ENCODE measurements at regions not wholly inside any gene's neighbourhood (a gene's known extent, or its start where the extent isn't known, plus 50 kb on each side); places are given as distances from the start of the nearest gene placed in this dataset.
A peak's percentile ranks its signal among the peaks of the same experiment; 100 is the strongest.
"Not testable (repeated sequence)": the region's sequence is repeated elsewhere in the genome, so short reads cannot be mapped to it uniquely, and the experiment has no call there.

DNA sequence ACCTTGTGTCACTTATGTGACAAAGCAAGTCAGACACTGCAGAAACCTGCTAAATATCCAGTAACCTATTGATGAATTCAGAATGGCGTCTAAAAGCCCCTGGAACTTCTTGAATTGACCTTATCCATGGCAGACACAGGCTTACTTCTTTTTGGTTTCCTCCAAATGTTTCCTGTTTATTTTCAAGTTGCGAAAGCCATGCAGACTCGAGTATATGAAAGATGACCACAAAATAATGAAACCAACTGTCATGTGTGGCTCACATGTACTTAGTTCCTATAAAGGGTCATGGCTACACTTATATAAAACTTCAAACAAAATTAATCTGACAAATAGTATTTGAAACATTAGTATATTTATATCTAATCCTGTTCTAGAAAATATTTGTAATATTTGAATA, 113.1 kb upstream of the FNDC3A start:
- Mint-ChIP-seq H3K27me3 (peaks cover 0 to 2% of the 10 kb centered on the region in 2 donors), H3K27ac (no peak overlapping the region)

DNA sequence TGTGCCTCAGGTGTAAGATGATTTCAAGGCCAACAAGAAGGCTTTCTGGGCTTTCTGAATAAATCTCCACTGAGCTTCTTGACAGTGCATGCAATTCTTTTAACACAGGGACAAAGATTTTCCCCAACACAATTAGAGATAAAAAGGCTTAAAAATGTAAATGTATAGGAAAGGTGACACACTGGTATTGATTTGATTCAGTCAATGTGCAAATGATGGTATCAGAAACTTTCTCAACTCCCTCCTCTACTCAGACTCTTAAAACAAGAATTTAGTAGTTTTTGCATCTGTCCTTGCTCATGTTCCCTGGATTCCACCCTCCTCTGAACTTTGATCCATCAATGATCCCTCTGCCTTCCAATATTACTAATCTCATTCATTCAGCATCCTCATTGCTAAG, 111.6 kb upstream of the FNDC3A start:
- no peak for ATAC-seq
- H3K27me3 Mint-ChIP-seq, result peaks cover 0 to 2% of the 10 kb centered on the region in 2 donors
- no peak overlapping the region for H3K4me3 Mint-ChIP-seq
- no peak for DNase-seq (ENCODE audit: low spot score)
- H3K36me3 Mint-ChIP-seq, result no peaks in the 10 kb centered on the region
- H3K9me3 Mint-ChIP-seq, result no peaks in the 10 kb centered on the region
- H3K27ac Mint-ChIP-seq, result no peak overlapping the region
- peaks cover 5 to 9% of the 10 kb centered on the region in 2 donors for H3K4me1 Mint-ChIP-seq (ENCODE audit: low read depth in 2 of 2)

More for the DNA sequence above, 113.1 kb upstream of the FNDC3A start:
- no peak for DNase-seq (ENCODE audit: low spot score)
- H3K9me3 Mint-ChIP-seq, result no peaks in the 10 kb centered on the region
- no peak for ATAC-seq
- no peak overlapping the region for H3K4me3 Mint-ChIP-seq
- no peaks in the 10 kb centered on the region for H3K36me3 Mint-ChIP-seq
- peaks cover 14% of the 10 kb centered on the region in 2 donors for H3K4me1 Mint-ChIP-seq (ENCODE audit: low read depth in 2 of 2)

DNA sequence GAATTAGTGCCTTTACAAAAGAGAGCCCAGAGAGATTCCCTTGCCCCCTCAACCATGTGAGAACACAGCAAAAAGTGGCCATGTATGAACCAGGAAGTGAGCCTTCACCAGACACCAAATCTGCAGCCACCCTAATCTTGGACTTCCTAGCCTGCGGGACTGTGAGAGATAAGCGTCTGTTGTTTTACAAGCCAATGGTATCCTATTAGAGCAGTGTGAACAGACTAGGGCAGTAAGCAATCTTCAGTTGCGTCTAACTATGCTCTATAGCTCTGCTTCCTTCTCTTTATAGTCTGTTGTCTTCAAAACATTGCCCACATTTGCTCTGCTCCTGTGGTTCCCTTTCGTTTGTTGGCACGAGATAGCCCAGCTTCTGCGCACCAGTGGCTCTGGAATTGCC, 109.5 kb upstream of the FNDC3A start:
- Mint-ChIP-seq H3K27ac (no peak overlapping the region), H3K27me3 (peaks cover 0 to 2% of the 10 kb centered on the region in 2 donors), H3K36me3 (no peaks in the 10 kb centered on the region), H3K4me1 (ENCODE audit: low read depth in 2 of 2) (peaks cover 5% of the 10 kb centered on the region in 2 donors), H3K9me3 (no peaks in the 10 kb centered on the region), H3K4me3 (no peak overlapping the region)
- ATAC-seq (no peak), DNase-seq (ENCODE audit: low spot score) (no peak)

DNA sequence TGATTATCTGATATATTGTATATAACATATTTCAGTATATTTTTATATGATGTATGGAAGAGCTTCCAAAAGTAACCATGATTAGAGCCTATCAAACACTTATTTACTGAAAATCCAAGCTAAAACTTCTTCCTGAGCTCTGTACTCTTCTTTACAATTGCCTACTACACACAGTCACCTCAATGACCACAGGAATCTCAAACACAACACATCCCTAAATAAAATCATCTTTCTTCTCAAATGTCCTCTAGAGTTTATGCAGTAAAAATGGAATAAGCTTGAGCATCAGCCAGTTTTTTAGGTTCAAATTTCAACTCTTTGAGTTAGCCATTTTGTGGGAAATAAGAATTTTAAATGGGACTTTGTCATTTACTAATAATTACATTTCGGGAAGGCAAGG, 102.6 kb upstream of the FNDC3A start:
- no peak for DNase-seq (ENCODE audit: low spot score)
- no peak overlapping the region for H3K27ac Mint-ChIP-seq
- ATAC-seq, result no peak
- no peaks in the 10 kb centered on the region for H3K36me3 Mint-ChIP-seq
- peaks cover 12 to 30% of the 10 kb centered on the region in 2 donors for H3K27me3 Mint-ChIP-seq
- H3K4me3 Mint-ChIP-seq, result no peak overlapping the region
- no peaks in the 10 kb centered on the region for H3K4me1 Mint-ChIP-seq (ENCODE audit: low read depth in 2 of 2)
- no peaks in the 10 kb centered on the region for H3K9me3 Mint-ChIP-seq

DNA sequence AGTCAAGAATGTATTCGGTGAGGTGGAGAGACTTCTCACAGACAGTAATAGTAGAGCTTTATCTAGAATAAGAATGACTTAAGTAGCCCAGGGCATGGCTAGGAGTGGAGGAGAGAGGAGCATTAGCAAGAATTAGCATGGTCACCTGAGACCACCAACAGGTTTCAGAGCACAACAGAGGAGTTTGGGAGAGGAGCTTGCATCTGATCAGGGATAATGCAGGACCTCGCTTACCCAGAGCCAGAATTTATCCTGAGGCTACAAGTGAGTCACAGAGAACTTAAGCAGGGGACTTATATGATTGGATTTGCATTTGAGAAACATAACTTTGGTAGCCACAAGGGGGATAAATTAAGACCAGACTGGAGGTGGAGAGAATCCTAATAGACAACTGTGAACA, 102.1 kb upstream of the FNDC3A start:
- ATAC-seq (no peak), DNase-seq (ENCODE audit: low spot score) (no peak)
- Mint-ChIP-seq H3K9me3 (no peaks in the 10 kb centered on the region), H3K4me1 (ENCODE audit: low read depth in 2 of 2) (no peaks in the 10 kb centered on the region), H3K4me3 (no peak overlapping the region), H3K27me3 (peaks cover 12 to 30% of the 10 kb centered on the region in 2 donors), H3K27ac (no peak overlapping the region), H3K36me3 (no peaks in the 10 kb centered on the region)

DNA sequence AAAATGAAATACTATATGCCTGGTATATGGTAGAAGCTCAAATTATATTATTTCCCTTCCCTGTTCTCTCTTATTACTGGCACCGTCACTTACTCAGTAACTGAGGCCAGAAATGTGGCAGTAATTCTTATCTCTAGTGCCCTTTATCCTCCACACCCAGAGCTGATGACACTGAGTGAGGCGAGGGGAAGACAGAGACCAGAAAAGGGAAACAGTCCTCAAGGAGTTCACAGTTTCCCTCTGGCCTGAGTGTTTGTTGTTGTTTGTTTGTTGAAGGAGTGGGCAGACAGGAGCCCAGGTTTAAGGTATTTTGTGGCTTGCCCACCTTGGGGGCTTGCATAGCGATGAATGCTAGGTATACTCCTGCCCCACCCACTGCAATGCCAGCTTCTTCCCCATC, 101.5 kb upstream of the FNDC3A start:
- DNase-seq (ENCODE audit: low spot score) (no peak), ATAC-seq (no peak)
- peaks cover 2 to 3% of the 10 kb centered on the region in 2 donors for H3K4me1 Mint-ChIP-seq (ENCODE audit: low read depth in 2 of 2)
- no peak overlapping the region for H3K4me3 Mint-ChIP-seq
- no peak overlapping the region for H3K27ac Mint-ChIP-seq
- no peaks in the 10 kb centered on the region for H3K36me3 Mint-ChIP-seq
- peaks cover 12 to 30% of the 10 kb centered on the region in 2 donors for H3K27me3 Mint-ChIP-seq
- H3K9me3 Mint-ChIP-seq, result no peaks in the 10 kb centered on the region

DNA sequence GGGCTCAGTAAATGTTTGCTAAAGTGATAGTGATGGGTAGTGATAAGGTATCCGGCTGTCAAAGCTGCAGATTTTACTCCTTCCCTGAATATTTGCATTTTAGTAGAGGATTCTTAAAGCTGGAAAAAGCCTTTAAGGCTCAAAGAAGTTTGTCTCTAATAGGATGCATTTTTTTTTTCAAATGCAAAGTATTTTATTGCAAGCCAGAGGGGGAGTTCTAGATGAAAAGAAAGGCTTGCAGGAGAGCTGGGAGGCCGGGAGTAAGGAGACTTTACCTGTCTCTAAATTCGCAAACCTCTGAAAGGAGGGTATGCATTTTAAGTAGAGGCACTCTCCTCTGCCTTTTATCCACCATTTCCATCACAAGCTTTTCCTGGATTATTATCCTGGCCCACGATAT, 100.7 kb upstream of the FNDC3A start:
- H3K36me3 Mint-ChIP-seq, result no peaks in the 10 kb centered on the region
- H3K27ac Mint-ChIP-seq, result no peak overlapping the region
- peaks cover 11 to 12% of the 10 kb centered on the region in 2 donors for H3K4me1 Mint-ChIP-seq (ENCODE audit: low read depth in 2 of 2)
- H3K4me3 Mint-ChIP-seq, result no peak overlapping the region
- no peaks in the 10 kb centered on the region for H3K9me3 Mint-ChIP-seq
- ATAC-seq (no peak), DNase-seq (ENCODE audit: low spot score) (no peak)
- H3K27me3 Mint-ChIP-seq, result peaks cover 17 to 30% of the 10 kb centered on the region in 2 donors

DNA sequence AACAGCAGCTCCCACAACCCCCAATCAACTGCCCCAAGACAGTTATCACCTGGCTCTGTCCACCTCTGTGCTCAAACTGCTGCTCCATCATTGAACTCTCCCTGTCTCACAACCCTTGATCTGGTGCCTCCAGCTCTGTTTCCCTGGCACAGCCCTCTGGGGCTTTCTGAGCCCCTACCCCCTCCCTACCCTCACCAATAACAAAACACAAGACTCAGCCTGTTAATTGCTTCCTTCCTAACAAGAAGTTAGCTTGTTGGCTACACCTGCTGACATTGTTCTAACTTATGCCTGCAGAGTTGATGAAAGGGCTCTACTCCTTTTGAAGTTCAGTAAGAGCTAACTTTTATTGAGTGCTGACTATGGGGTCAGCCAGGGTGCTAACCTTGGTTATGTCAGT, 99.4 kb upstream of the FNDC3A start:
- Mint-ChIP-seq H3K4me3 (no peak overlapping the region), H3K36me3 (no peaks in the 10 kb centered on the region), H3K9me3 (no peaks in the 10 kb centered on the region), H3K27me3 (peaks cover 20 to 30% of the 10 kb centered on the region in 2 donors), H3K27ac (no peak overlapping the region), H3K4me1 (ENCODE audit: low read depth in 2 of 2) (peaks cover 19 to 23% of the 10 kb centered on the region in 2 donors)
- ATAC-seq, result no peak
- DNase-seq (ENCODE audit: low spot score), result no peak

DNA sequence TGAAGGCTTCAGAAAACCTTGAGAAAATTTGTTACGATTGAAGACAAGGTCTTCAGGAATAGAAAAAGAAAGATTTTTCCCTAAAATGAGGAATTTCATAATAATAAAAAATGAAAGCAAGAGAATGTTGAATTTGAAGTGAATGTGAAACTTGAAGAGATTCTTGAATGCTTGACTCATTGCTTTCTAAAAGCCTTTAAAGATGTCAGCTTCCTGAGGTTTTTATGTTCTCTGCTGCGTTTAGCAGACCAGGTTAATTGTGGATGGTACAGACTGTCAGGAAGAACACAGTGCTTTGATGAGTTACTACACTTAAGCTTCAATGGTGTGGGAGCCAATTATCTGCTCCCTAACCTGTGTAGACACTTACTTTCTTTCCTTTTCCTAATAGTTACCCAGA, 96.3 kb upstream of the FNDC3A start:
- DNase-seq (ENCODE audit: low spot score), result no peak
- peaks cover 3% of the 10 kb centered on the region for H3K9me3 Mint-ChIP-seq
- peak overlapping the region; percentile 75 for H3K4me3 Mint-ChIP-seq
- peaks cover 4% of the 10 kb centered on the region for H3K36me3 Mint-ChIP-seq
- ATAC-seq, result no peak
- H3K27me3 Mint-ChIP-seq, result peaks cover 15% of the 10 kb centered on the region in 2 donors
- peaks cover 41 to 46% of the 10 kb centered on the region in 2 donors for H3K4me1 Mint-ChIP-seq (ENCODE audit: low read depth in 2 of 2)
- H3K27ac Mint-ChIP-seq, result peak overlapping the region; percentile 69 to 99

DNA sequence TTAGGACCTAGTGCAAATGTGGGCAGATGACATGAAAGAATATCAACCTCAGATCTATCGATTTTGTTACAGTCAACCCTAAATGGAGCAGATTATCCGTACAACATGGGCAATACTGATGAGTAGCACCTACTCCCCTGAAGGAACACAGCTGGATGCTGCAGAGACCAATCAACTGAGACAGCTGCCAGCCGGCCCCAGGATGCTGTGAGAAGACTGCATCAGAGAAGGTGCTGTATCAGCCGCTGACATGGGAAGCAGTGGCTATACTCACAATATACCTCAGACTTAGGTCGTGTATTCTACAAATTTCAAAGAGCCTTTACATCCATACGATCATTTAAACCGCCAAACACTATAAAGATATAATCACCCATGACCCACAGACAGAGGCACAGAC, 95.9 kb upstream of the FNDC3A start:
- Mint-ChIP-seq H3K4me3 (peak overlapping the region; percentile 75), H3K27ac (peak overlapping the region; percentile 69 to 99), H3K27me3 (peaks cover 11 to 13% of the 10 kb centered on the region in 2 donors), H3K9me3 (peaks cover 3% of the 10 kb centered on the region), H3K4me1 (ENCODE audit: low read depth in 2 of 2) (peaks cover 44 to 50% of the 10 kb centered on the region in 2 donors), H3K36me3 (peaks cover 4% of the 10 kb centered on the region)
- no peak for DNase-seq (ENCODE audit: low spot score)
- ATAC-seq, result no peak

DNA sequence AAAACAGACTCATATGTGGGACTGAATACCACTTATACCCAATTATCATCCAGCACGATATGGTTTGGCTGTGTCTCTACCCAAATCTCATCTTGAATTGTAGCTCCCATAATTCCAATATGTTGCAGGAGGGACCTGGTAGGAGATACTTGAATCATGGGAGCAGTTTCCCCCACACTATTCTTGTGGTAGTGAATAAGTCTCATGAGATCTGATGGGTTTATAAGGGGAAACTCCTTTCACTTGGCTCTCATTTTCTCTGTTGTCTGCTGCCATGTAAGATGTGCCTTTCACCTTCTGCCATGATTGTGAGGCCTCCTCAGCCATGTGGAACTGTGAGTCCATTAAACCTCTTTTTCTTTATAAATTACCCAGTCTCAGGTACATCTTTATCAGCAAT, 91.9 kb upstream of the FNDC3A start:
- peak overlapping the region; percentile 82 for H3K4me3 Mint-ChIP-seq
- H3K9me3 Mint-ChIP-seq; DNase-seq (ENCODE audit: low spot score); H3K36me3 Mint-ChIP-seq; H3K27me3 Mint-ChIP-seq: not testable (repeated sequence)
- peak in 1 of 2 donors; percentile 1 for ATAC-seq
- H3K27ac Mint-ChIP-seq, result peak overlapping the region; percentile 96 to 99
- H3K4me1 Mint-ChIP-seq (ENCODE audit: low read depth in 2 of 2), result peaks cover 52 to 55% of the 10 kb centered on the region in 2 donors

DNA sequence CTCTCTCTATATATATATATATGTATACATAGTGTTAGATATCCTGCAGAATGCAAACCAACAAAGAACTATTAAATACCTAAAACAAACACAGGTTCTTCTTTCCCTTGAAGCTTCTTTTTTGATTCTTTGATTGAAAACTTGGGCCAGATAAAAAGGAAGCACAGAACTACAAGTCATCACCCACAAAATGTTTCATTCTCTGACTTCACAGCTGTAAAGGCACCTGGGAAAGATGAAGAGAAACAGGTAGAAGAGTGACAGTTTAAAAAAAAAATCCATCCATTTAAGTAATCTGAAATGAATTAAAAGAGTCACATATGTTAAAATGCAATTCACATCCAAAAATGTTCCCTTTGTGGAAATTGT, 90.7 kb upstream of the FNDC3A start:
- DNase-seq (ENCODE audit: low spot score) (no peak), ATAC-seq (no peak)
- Mint-ChIP-seq H3K27me3 (peaks cover 0 to 4% of the 10 kb centered on the region in 2 donors), H3K4me3 (peak overlapping the region; percentile 82), H3K4me1 (ENCODE audit: low read depth in 2 of 2) (peaks cover 45 to 48% of the 10 kb centered on the region in 2 donors), H3K36me3 (peaks cover 5% of the 10 kb centered on the region), H3K27ac (peak overlapping the region; percentile 96 to 99), H3K9me3 (peaks cover 3% of the 10 kb centered on the region)

DNA sequence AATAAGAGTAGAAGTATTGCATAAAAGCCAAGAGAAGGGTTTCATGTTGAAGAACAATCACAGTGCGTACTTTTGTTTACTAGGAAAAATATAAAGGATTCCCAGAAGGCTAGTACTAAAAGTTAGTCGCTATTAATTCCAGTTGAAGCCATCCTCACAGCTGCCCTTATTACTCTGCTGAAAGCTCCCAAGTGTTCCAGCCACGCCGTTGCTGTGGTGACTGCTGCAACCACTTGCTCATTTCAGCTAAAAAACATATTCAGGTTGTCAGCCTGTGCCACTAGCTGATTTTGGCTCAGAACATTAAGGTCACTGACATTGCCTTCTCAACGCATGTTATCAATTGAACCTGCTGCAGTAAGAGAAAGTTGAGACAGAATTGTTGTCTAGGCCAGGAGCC, 87.1 kb upstream of the FNDC3A start:
- H3K9me3 Mint-ChIP-seq, result peaks cover 3% of the 10 kb centered on the region
- H3K27ac Mint-ChIP-seq, result no peak overlapping the region
- H3K4me3 Mint-ChIP-seq, result no peak overlapping the region
- H3K36me3 Mint-ChIP-seq, result peaks cover 15% of the 10 kb centered on the region
- DNase-seq (ENCODE audit: low spot score) (no peak), ATAC-seq (no peak)
- peaks cover 38 to 44% of the 10 kb centered on the region in 2 donors for H3K4me1 Mint-ChIP-seq (ENCODE audit: low read depth in 2 of 2)
- H3K27me3 Mint-ChIP-seq, result peaks cover 0 to 4% of the 10 kb centered on the region in 2 donors

DNA sequence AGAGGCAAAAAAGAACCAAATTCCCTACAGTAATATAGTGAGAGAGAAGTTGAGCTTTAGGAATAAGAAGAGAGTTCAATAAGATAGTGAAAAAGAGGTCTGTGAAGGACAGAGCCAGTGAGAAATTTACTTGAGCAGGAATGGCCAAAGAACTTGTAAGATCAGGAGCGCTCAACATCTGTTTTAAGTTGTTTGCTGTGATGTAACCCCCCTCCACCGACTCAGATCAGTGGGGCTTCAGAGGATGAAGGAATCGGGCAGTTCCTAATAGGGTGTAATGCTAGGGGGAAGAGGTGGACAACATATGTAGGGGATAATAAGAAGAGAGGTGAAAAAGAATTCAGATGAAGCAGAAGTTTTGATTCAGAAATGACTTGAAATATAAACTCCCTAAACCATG, 85.3 kb upstream of the FNDC3A start:
- no peaks in the 10 kb centered on the region for H3K9me3 Mint-ChIP-seq
- H3K4me3 Mint-ChIP-seq, result no peak overlapping the region
- peak overlapping the region in 1 of 2 donors; percentile 4 for H3K27ac Mint-ChIP-seq
- H3K36me3 Mint-ChIP-seq, result peaks cover 12% of the 10 kb centered on the region
- DNase-seq (ENCODE audit: low spot score) (no peak), ATAC-seq (no peak)
- H3K27me3 Mint-ChIP-seq, result peaks cover 0 to 8% of the 10 kb centered on the region in 2 donors
- H3K4me1 Mint-ChIP-seq (ENCODE audit: low read depth in 2 of 2), result peaks cover 22 to 27% of the 10 kb centered on the region in 2 donors

DNA sequence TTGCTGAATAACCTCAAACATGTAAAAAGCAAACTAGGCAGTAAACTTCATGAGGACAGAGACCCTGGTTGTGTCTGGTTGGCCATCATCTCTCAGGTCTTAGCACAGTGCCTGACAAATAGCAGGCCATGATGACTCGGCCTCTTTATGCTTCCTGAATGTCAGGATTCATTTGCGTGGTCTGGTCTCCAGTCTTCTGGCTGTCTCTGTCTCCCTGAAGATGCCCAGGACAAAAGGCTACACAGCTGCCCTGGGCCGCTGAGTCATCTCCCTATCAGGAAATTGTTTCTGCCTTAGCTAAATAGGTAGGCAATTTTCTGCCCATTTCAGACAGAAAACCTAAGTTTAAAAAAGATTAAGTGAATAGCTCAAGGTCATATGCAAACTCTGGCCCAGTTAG, 84.1 kb upstream of the FNDC3A start:
- ATAC-seq (no peak), DNase-seq (ENCODE audit: low spot score) (no peak)
- Mint-ChIP-seq H3K27me3 (peaks cover 0 to 10% of the 10 kb centered on the region in 2 donors), H3K27ac (peak overlapping the region; percentile 81 to 89), H3K36me3 (peaks cover 12% of the 10 kb centered on the region), H3K4me3 (peak overlapping the region; percentile 73), H3K4me1 (ENCODE audit: low read depth in 2 of 2) (peaks cover 19 to 27% of the 10 kb centered on the region in 2 donors), H3K9me3 (no peaks in the 10 kb centered on the region)
